Small intestine (tissue), 7 donors: ENCODE measurements at regions not wholly inside any gene's neighbourhood (a gene's known extent, or its start where the extent isn't known, plus 50 kb on each side); places are given as distances from the start of the nearest gene placed in this dataset.
A peak's percentile ranks its signal among the peaks of the same experiment; 100 is the strongest.

Source experiments
- DNase-seq, 2 donors: peaks; one replicate each; pipeline versions ENCODE4 v3.0.0 to v3.0.0-alpha.2; 2013
- FAIRE-seq: peaks from 2 replicates; lab custom pipeline; 2012; peaks lifted over from hg19 to GRCh38; lab: Jason Lieb, UNC
- H3K27ac ChIP-seq, 3 donors: one replicate each; pipeline ENCODE4 v1.5.1; 2013; ENCODE audit warnings: low read length in 2 of 3, mild to moderate bottlenecking in 2 of 3, control low read depth in 1 of 3, inconsistent platforms in 1 of 3, low read depth in 1 of 3, moderate library complexity in 1 of 3
- H3K27me3 ChIP-seq, 3 donors: one replicate each; pipeline ENCODE4 v1.6.1; 2013; ENCODE audit warnings: low read length in 3 of 3, inconsistent platforms in 1 of 3; ENCODE audit not compliant: control insufficient read depth in 3 of 3, insufficient read depth in 3 of 3
- H3K36me3 ChIP-seq, 3 donors: one replicate each; pipeline ENCODE4 v1.6.1; 2013; ENCODE audit warnings: low read length in 3 of 3, inconsistent platforms in 1 of 3, low read depth in 1 of 3, mild to moderate bottlenecking in 1 of 3, moderate library complexity in 1 of 3; ENCODE audit not compliant: control insufficient read depth in 3 of 3, insufficient read depth in 2 of 3
- H3K4me1 ChIP-seq, 3 donors: one replicate each; pipeline ENCODE4 v1.6.1; 2013; ENCODE audit warnings: low read length in 2 of 3, inconsistent platforms in 1 of 3, low read depth in 1 of 3, mild to moderate bottlenecking in 1 of 3, moderate library complexity in 1 of 3; ENCODE audit not compliant: control insufficient read depth in 3 of 3, insufficient read depth in 2 of 3
- H3K4me3 ChIP-seq, 3 donors: one replicate each; pipeline ENCODE4 v1.5.1; 2013; ENCODE audit warnings: low read length in 3 of 3, control low read depth in 1 of 3, inconsistent platforms in 1 of 3, low read depth in 1 of 3, mild to moderate bottlenecking in 1 of 3, moderate library complexity in 1 of 3
- H3K9me3 ChIP-seq, 2 donors: one replicate each; pipeline ENCODE4 v1.6.1; 2013; ENCODE audit warnings: low read depth in 1 of 2, low read length in 1 of 2; ENCODE audit not compliant: control insufficient read depth in 2 of 2, insufficient read depth in 1 of 2
- WGBS, 3 donors: extraction: QIAGEN DNeasy Blood & Tissue Kit; methylation state at CpG; one replicate each; pipeline ENCODE4 v1.1.7; 2013; 5-methylcytosine and 5-hydroxymethylcytosine counted together
- donor health status: healthy with polysubstance abuse.
- donor health status: control.
- donor health status: control.
- donor health status: Bipolar disorder and iron deficiency.
- donor health status: healthy.

GRCh38 chr6:148247386-148248063 is 95.1 kb upstream of the SASH1 start:
- Histone ChIP-seq H3K36me3 (no peaks in the 10 kb centered on the region), H3K4me3 (no peak overlapping the region), H3K4me1 (no peaks in the 10 kb centered on the region), H3K9me3 (no peaks in the 10 kb centered on the region), H3K27ac (no peak overlapping the region), H3K27me3 (no peaks in the 10 kb centered on the region)
- no peak for FAIRE-seq
- 76 to 89% (median 80%) methylated on average over 6 of the region's 6 CpGs for WGBS, 3 donors
- no peak for DNase-seq

- WGBS, 3 donors: 23 to 62% (median 34%) methylated on average over 6 of the region's 6 CpGs
- H3K27me3 ChIP-seq: no peaks in the 10 kb centered on the region
- no peaks in the 10 kb centered on the region for H3K4me1 ChIP-seq
- no peaks in the 10 kb centered on the region for H3K9me3 ChIP-seq
- no peaks in the 10 kb centered on the region for H3K36me3 ChIP-seq
- H3K27ac ChIP-seq: no peak overlapping the region
- no peak for DNase-seq
- no peak for FAIRE-seq
- no peak overlapping the region for H3K4me3 ChIP-seq
Measured at GRCh38 chr6:148249160-148249559, 93.5 kb upstream of the SASH1 start.

GRCh38 chr6:148249679-148250375 is 92.8 kb upstream of the SASH1 start:
- Histone ChIP-seq H3K4me3 (no peak overlapping the region), H3K27ac (no peak overlapping the region), H3K9me3 (no peaks in the 10 kb centered on the region), H3K4me1 (no peaks in the 10 kb centered on the region), H3K36me3 (no peaks in the 10 kb centered on the region), H3K27me3 (no peaks in the 10 kb centered on the region)
- DNase-seq (no peak), FAIRE-seq (no peak)
- 56 to 68% (median 67%) methylated on average over 5 of the region's 5 CpGs for WGBS, 3 donors

- no peak overlapping the region for H3K4me3 ChIP-seq
- DNase-seq (peak; percentile 45 to 66), FAIRE-seq (no peak)
- 36 to 47% (median 41%) methylated on average over 4 of the region's 4 CpGs for WGBS, 3 donors
- H3K27me3 ChIP-seq: no peaks in the 10 kb centered on the region
- H3K27ac ChIP-seq: no peak overlapping the region
- H3K4me1 ChIP-seq: no peaks in the 10 kb centered on the region
- H3K36me3 ChIP-seq: no peaks in the 10 kb centered on the region
- no peaks in the 10 kb centered on the region for H3K9me3 ChIP-seq
Measured at GRCh38 chr6:148250975-148251685, 91.5 kb upstream of the SASH1 start.

DNA sequence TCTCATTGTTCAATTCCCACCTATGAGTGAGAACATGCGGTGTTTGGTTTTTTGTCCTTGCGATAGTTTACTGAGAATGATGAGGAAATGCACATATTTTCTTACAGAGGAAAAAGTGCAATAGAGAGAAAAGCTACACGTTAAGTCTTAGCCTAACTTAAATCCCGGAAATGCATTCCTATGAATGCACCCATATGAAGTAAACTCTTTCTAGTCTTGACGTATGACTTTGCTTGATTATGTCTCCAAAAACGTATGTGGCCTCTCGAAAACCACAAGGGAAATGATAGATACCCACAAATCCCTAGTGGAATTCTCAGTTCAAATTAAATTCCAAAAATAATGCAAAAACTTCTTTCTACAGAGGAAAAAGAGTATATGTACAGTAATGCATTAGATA is 90.7 kb upstream of the SASH1 start:
- whole genome bisulfite sequencing, 3 donors: 81 to 88% (median 84%) methylated on average over 7 of the region's 7 CpGs
- no peak for DNase-seq
- no peak for FAIRE-seq
- Histone ChIP-seq H3K4me3 (no peak overlapping the region), H3K27me3 (no peaks in the 10 kb centered on the region), H3K4me1 (no peaks in the 10 kb centered on the region), H3K36me3 (no peaks in the 10 kb centered on the region), H3K9me3 (no peaks in the 10 kb centered on the region), H3K27ac (no peak overlapping the region)

DNA sequence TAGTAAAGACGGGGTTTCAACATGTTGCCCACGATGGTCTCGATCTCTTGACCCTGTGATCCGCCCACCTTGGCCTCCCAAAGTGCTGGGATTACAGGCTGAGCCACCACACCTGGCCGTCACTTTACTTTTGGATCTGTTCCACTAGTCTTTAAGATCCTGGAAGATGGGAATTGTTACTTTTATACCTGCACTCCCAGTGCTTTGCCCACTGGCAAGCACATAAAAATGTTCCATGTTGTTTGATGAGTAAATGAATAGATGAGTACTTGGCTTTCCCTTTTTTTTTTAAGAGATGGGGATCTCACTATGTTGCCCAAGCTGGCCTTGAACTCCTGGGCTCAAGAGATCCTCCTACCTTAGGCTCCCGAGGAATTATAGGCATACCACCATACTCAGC is 84.8 kb upstream of the SASH1 start:
- WGBS, 3 donors: 87 to 94% (median 94%) methylated on average over 6 of the region's 6 CpGs
- no peaks in the 10 kb centered on the region for H3K36me3 ChIP-seq
- no peaks in the 10 kb centered on the region for H3K4me1 ChIP-seq
- no peaks in the 10 kb centered on the region for H3K27me3 ChIP-seq
- DNase-seq (no peak), FAIRE-seq (no peak)
- peaks cover 0 to 2% of the 10 kb centered on the region in 2 donors for H3K9me3 ChIP-seq
- no peak overlapping the region for H3K4me3 ChIP-seq
- H3K27ac ChIP-seq: no peak overlapping the region

GRCh38 chr6:148258868-148259267 is 83.8 kb upstream of the SASH1 start:
- no peaks in the 10 kb centered on the region for H3K27me3 ChIP-seq
- no peak overlapping the region for H3K4me3 ChIP-seq
- no peaks in the 10 kb centered on the region for H3K4me1 ChIP-seq
- FAIRE-seq (no peak), DNase-seq (no peak)
- H3K36me3 ChIP-seq: no peaks in the 10 kb centered on the region
- peaks cover 0 to 2% of the 10 kb centered on the region in 2 donors for H3K9me3 ChIP-seq
- WGBS, 3 donors: 86 to 94% (median 92%) methylated on average over 5 of the region's 5 CpGs
- no peak overlapping the region for H3K27ac ChIP-seq

DNA sequence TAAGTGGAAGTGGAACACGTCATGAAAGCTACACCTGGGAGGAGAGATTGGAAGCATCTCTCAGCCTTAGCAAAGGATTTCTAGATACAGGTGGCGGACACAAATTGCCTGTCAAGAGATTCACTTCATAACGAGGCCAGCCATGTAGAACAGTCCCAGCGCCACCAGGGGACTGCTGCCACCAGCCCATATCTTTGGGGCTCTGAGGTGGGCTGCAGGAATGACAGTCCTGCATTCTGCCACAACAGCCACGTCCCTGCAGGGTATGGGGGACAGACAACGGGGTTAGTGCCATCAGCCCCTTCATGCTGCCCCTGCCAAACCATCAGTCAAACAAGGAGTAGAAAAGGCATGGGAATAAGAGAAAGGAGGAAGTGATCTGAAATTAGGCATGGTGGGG is 81.2 kb upstream of the SASH1 start:
- no peaks in the 10 kb centered on the region for H3K36me3 ChIP-seq
- DNase-seq: no peak
- no peak overlapping the region for H3K4me3 ChIP-seq
- H3K27ac ChIP-seq: no peak overlapping the region
- no peaks in the 10 kb centered on the region for H3K4me1 ChIP-seq
- H3K27me3 ChIP-seq: no peaks in the 10 kb centered on the region
- FAIRE-seq: no peak
- 74 to 84% (median 83%) methylated on average over 6 of the region's 6 CpGs for WGBS, 3 donors
- H3K9me3 ChIP-seq: peaks cover 0 to 2% of the 10 kb centered on the region in 2 donors
